ENCODE measurements at regions not wholly inside any gene's neighbourhood (a gene's known extent, or its start where the extent isn't known, plus 50 kb on each side); places are given as distances from the start of the nearest gene placed in this dataset.

DNA sequence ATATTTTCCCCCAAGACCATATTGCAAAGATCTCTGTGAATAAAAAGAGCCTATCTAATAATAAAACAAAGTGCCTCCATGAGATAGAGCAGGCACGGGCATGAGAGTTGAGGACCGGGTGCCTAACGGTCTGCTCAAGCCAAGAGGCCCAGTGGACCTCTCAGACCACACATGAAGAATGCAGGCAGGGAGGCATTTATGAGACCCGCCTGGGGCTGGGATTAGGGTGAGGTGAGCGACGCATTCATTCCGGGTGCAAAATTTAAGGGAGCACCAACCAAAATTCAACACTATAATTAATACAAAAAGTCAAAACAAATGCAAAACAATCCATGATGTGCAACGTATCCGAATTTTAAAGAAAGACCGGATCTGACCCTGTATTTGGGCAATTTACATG is 108.5 kb downstream of the MAF start:
- Histone ChIP-seq H3K9me2 (replicated peaks; ENCODE audit: insufficient read depth) (no peaks in the 10 kb centered on the region), H3K4me2 (no peak overlapping the region), H3K4me1 (ENCODE audit: insufficient read depth) (no peaks in the 10 kb centered on the region), H2AFZ (no peak overlapping the region), H3K36me3 (replicated peaks; ENCODE audit: insufficient read depth, low read depth) (no peaks in the 10 kb centered on the region), H3K27ac (no peak overlapping the region), H3K9me3 (ENCODE audit: low read depth) (no peaks in the 10 kb centered on the region), H4K20me1 (ENCODE audit: insufficient read depth, poor library complexity, severe bottlenecking) (no peaks in the 10 kb centered on the region), H3K4me3 (no peak overlapping the region), H3K27me3 (peaks cover 5% of the 10 kb centered on the region), H3K79me2 (no peaks in the 10 kb centered on the region)
- no peak for TF ChIP-seq EZH2 (IDR thresholded peaks at IDR 0.05; ENCODE audit: borderline replicate concordance)
- no peak for TF ChIP-seq EZH2phosphoT487 (IDR thresholded peaks at IDR 0.05; ENCODE audit: low read depth, severe bottlenecking, unreplicated experiment)
- no peak for TF ChIP-seq CTCF (IDR thresholded peaks at IDR 0.05; ENCODE audit: poor library complexity)
- DNase-seq (ENCODE audit: low spot score) = no peak
- WGBS (ENCODE audit: low lambda C conversion rate, missing lambda C conversion rate) = 66% methylated on average over 10 of the region's 10 CpGs

GRCh38 chr16:79485020-79485419 is 115.5 kb downstream of the MAF start:
- WGBS (ENCODE audit: low lambda C conversion rate, missing lambda C conversion rate) = 96% methylated on average over 3 of the region's 3 CpGs
- Histone ChIP-seq H3K9me3 (ENCODE audit: low read depth) (no peaks in the 10 kb centered on the region), H3K4me1 (ENCODE audit: insufficient read depth) (no peaks in the 10 kb centered on the region), H3K36me3 (replicated peaks; ENCODE audit: insufficient read depth, low read depth) (no peaks in the 10 kb centered on the region), H4K20me1 (ENCODE audit: insufficient read depth, poor library complexity, severe bottlenecking) (no peaks in the 10 kb centered on the region), H3K4me2 (no peak overlapping the region), H3K9me2 (replicated peaks; ENCODE audit: insufficient read depth) (no peaks in the 10 kb centered on the region), H2AFZ (no peak overlapping the region), H3K27me3 (peaks cover 5% of the 10 kb centered on the region), H3K4me3 (no peak overlapping the region), H3K79me2 (no peaks in the 10 kb centered on the region), H3K27ac (no peak overlapping the region)
- TF ChIP-seq EZH2 (IDR thresholded peaks at IDR 0.05; ENCODE audit: borderline replicate concordance) (no peak), CTCF (IDR thresholded peaks at IDR 0.05; ENCODE audit: poor library complexity) (no peak), EZH2phosphoT487 (IDR thresholded peaks at IDR 0.05; ENCODE audit: low read depth, severe bottlenecking, unreplicated experiment) (no peak)
- no peak for DNase-seq (ENCODE audit: low spot score)

DNA sequence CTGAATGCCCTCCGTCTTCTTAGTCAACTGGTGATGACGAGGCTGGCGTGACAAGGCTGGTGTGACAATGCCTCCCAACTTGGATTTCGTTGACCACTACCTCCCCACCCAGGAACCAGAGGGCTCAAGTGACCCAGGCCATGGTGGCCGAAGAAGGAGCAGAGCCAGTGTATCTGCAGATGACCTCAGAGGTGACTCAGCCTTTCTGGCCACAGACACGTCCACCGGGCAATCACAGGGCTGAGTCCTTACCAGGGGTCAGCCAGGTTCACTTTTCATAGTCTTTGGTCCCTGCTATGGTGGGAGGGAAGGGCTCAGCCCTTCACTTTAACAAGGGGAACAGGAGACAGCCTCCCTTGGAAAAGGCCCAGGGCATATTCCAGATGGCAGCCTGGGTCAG is 116.3 kb downstream of the MAF start:
- DNase-seq (ENCODE audit: low spot score) = no peak
- H4K20me1 ChIP-seq (ENCODE audit: insufficient read depth, poor library complexity, severe bottlenecking) = no peaks in the 10 kb centered on the region
- H3K4me1 ChIP-seq (ENCODE audit: insufficient read depth) = no peaks in the 10 kb centered on the region
- peaks cover 2% of the 10 kb centered on the region for H3K27me3 ChIP-seq
- no peak overlapping the region for H3K4me2 ChIP-seq
- H2AFZ ChIP-seq = no peak overlapping the region
- no peak for TF ChIP-seq EZH2phosphoT487 (IDR thresholded peaks at IDR 0.05; ENCODE audit: low read depth, severe bottlenecking, unreplicated experiment)
- no peak for TF ChIP-seq EZH2 (IDR thresholded peaks at IDR 0.05; ENCODE audit: borderline replicate concordance)
- no peak for TF ChIP-seq CTCF (IDR thresholded peaks at IDR 0.05; ENCODE audit: poor library complexity)
- H3K36me3 ChIP-seq (replicated peaks; ENCODE audit: insufficient read depth, low read depth) = no peaks in the 10 kb centered on the region
- H3K79me2 ChIP-seq = no peaks in the 10 kb centered on the region
- WGBS (ENCODE audit: low lambda C conversion rate, missing lambda C conversion rate) = 93% methylated on average over 7 of the region's 7 CpGs
- no peaks in the 10 kb centered on the region for H3K9me2 ChIP-seq (replicated peaks; ENCODE audit: insufficient read depth)
- H3K27ac ChIP-seq = no peak overlapping the region
- H3K4me3 ChIP-seq = no peak overlapping the region
- no peaks in the 10 kb centered on the region for H3K9me3 ChIP-seq (ENCODE audit: low read depth)

DNA sequence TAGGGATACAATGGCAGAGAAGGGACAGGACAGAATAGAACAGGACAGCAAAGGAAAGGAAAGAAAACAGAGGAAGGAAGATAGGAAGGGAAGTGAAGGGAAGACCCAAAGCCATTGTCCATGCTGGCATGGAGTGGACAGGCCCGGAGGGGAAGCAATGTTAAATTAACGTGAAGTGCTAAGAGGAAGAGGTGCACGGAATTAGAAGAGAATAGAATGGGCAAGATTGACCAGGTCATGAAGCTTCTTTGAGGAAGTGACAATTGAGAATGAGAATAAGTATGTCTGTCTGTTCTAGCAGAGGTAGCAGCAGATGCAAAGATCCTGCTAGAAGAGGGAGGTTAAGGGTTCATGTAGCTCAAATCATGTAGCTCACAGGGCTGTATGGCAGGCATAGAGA is 117.2 kb downstream of the MAF start:
- Histone ChIP-seq H4K20me1 (ENCODE audit: insufficient read depth, poor library complexity, severe bottlenecking) (no peaks in the 10 kb centered on the region), H3K4me3 (no peak overlapping the region), H3K79me2 (no peaks in the 10 kb centered on the region), H3K4me1 (ENCODE audit: insufficient read depth) (no peaks in the 10 kb centered on the region), H2AFZ (no peak overlapping the region), H3K27ac (no peak overlapping the region), H3K27me3 (no peaks in the 10 kb centered on the region), H3K9me3 (ENCODE audit: low read depth) (no peaks in the 10 kb centered on the region), H3K36me3 (replicated peaks; ENCODE audit: insufficient read depth, low read depth) (no peaks in the 10 kb centered on the region), H3K9me2 (replicated peaks; ENCODE audit: insufficient read depth) (no peaks in the 10 kb centered on the region), H3K4me2 (no peak overlapping the region)
- TF ChIP-seq EZH2 (IDR thresholded peaks at IDR 0.05; ENCODE audit: borderline replicate concordance) = no peak
- no peak for TF ChIP-seq CTCF (IDR thresholded peaks at IDR 0.05; ENCODE audit: poor library complexity)
- no peak for TF ChIP-seq EZH2phosphoT487 (IDR thresholded peaks at IDR 0.05; ENCODE audit: low read depth, severe bottlenecking, unreplicated experiment)
- WGBS (ENCODE audit: low lambda C conversion rate, missing lambda C conversion rate) = 90% methylated on average over 3 of the region's 3 CpGs
- DNase-seq (ENCODE audit: low spot score) = no peak
